Heart right ventricle (tissue), 16 donors: ENCODE measurements at regions not wholly inside any gene's neighbourhood (a gene's known extent, or its start where the extent isn't known, plus 50 kb on each side); places are given as distances from the start of the nearest gene placed in this dataset.

ENCODE experiments used
- ATAC-seq, 8 donors: fragments of 200-7000 bp; cut with Tn5 transposase; one replicate each; pipeline ENCODE4 v1.9.1; 2020; ENCODE audit warnings: mild to moderate bottlenecking in 8 of 8, moderate library complexity in 8 of 8, moderate number of reproducible peaks in 1 of 8
- DNase-seq, 2 donors: peaks; one replicate each; pipeline ENCODE4 v3.0.0-alpha.2; 2020
- H3K27ac ChIP-seq, 10 donors: fragments of 200-600 bp; sonication (generic) in 2 of 10; one replicate each; pipeline versions ENCODE4 v1.5.0 to v1.8.0; 2020 to 2022; ENCODE audit warnings: mild to moderate bottlenecking in 3 of 10
- H3K27me3 ChIP-seq, 7 donors: fragments of 200-600 bp; one replicate each; pipeline ENCODE4 v1.8.0; 2021 to 2022; ENCODE audit warnings: mild to moderate bottlenecking in 2 of 7
- H3K36me3 ChIP-seq, 9 donors: fragments of 200-600 bp; sonication (generic) in 1 of 9; one replicate each; pipeline versions ENCODE4 v1.5.0 to v1.8.0; 2020 to 2022; ENCODE audit warnings: mild to moderate bottlenecking in 2 of 9
- H3K4me1 ChIP-seq, 9 donors: fragments of 200-600 bp; sonication (generic) in 1 of 9; one replicate each; pipeline versions ENCODE4 v1.5.0 to v1.8.0; 2020 to 2022; ENCODE audit warnings: mild to moderate bottlenecking in 4 of 9
- H3K4me3 ChIP-seq, 10 donors: fragments of 200-600 bp; sonication (generic) in 2 of 10; one replicate each; pipeline versions ENCODE4 v1.5.0 to v1.8.0; 2020 to 2022; ENCODE audit warnings: mild to moderate bottlenecking in 7 of 10, moderate library complexity in 2 of 10
- H3K9me3 ChIP-seq, 11 donors: fragments of 200-600 bp in 10 of 11; sonication (generic) in 2 of 11; one replicate each; pipeline versions ENCODE4 v1.5.0 to v1.8.0; 2013 to 2022; ENCODE audit warnings: mild to moderate bottlenecking in 2 of 11, control low read depth in 1 of 11, moderate library complexity in 1 of 11
- CTCF ChIP-seq, 9 donors: fragments of 200-600 bp; sonication (generic) in 2 of 9; IDR thresholded peaks; one replicate each; pipeline versions ENCODE4 v1.5.0 to v1.8.0; 2021 to 2022; ENCODE audit warnings: antibody characterized with exemption in 9 of 9, mild to moderate bottlenecking in 5 of 9, moderate library complexity in 1 of 9
- WGBS, 2 donors: extraction: QIAGEN DNeasy Blood & Tissue Kit; methylation state at CpG; one replicate each; pipeline ENCODE4 v1.1.7; 2013; ENCODE audit warnings: inconsistent platforms in 1 of 2; 5-methylcytosine and 5-hydroxymethylcytosine counted together
- intact Hi-C, 10 donors: fragments of 100-400 bp; cut with DNase I; formaldehyde crosslinking; loops; one replicate each; pipeline versions ENCODE4 v1.11.1 to v1.14.2; 2022
- donor health status: Arrhythmogenic right ventricular cardiomyopathy.
- donor health status: ischemic (EF 13 %, LVEDD 7.1; RV severe dilation, severe dysfunction).
- donor health status: healthy with polysubstance abuse.
- donor health status: DM: no; HTN: yes; CAD: no.
- donor health status: DM: no; HTN: no; CAD: no.
- donor health status: ischemic (EF 25% LVEDD 6.9; RV normal size, moderate dysfunction).
- donor health status: ischemic (EF 25% LVEDD 5.7; RV mildly dilated, moderate dysfunction).
- donor health status: healthy.
- donor health status: DM: yes; HTN: yes; CAD: no.
- donor health status: Ischemic cardiomyopathy.
- donor health status: ischemic (EF 35%, LVEDD 5.7; RV mildly dilated, moderate dysfunction).
- donor health status: nonischemic (EF 11% LVEDD 7.7; RV severe dilation, severe dysfunction).
- donor health status: DM: yes; HTN: yes; CAD: no.
- donor health status: PGD.
- donor health status: ischemic (EF 29% LVEDD 5.4; RV normal size, mild dysfunction).
- donor health status: nonischemic (EF 23%, LVEDD 6.1; RV moderate dilation, normal function).

- ATAC-seq (no peak), DNase-seq (no peak)
- intact Hi-C loops: no loop called here
- no peak for TF ChIP-seq CTCF (IDR thresholded peaks at IDR 0.05)
- peaks cover 0 to 5% (median 0%) of the 10 kb centered on the region in 11 donors for H3K9me3 ChIP-seq
- H3K4me1 ChIP-seq: no peaks in the 10 kb centered on the region
- no peaks in the 10 kb centered on the region for H3K36me3 ChIP-seq
- no peak overlapping the region for H3K4me3 ChIP-seq
- H3K27me3 ChIP-seq: peaks cover 0 to 19% (median 3%) of the 10 kb centered on the region in 7 donors
- no peak overlapping the region for H3K27ac ChIP-seq
- 66 to 75% methylated on average over 5 of the region's 5 CpGs for WGBS, 2 donors
These were observed 183.7 kb upstream of the CADM1 start for GRCh38 chr11:115687934-115688333.

GRCh38 chr11:115684699-115685098 lies 180.5 kb upstream of the CADM1 start:
- WGBS, 2 donors: 54 to 57% methylated on average over 8 of the region's 8 CpGs
- Histone ChIP-seq H3K27me3 (peaks cover 0 to 18% (median 3%) of the 10 kb centered on the region in 7 donors), H3K4me1 (no peaks in the 10 kb centered on the region), H3K4me3 (no peak overlapping the region), H3K36me3 (no peaks in the 10 kb centered on the region), H3K9me3 (peaks cover 0 to 5% (median 0%) of the 10 kb centered on the region in 11 donors), H3K27ac (no peak overlapping the region)
- no peak for ATAC-seq
- no peak for DNase-seq
- intact Hi-C loops: no loop called here
- TF ChIP-seq CTCF (IDR thresholded peaks at IDR 0.05): no peak

GRCh38 chr11:115684135-115684534 lies 179.9 kb upstream of the CADM1 start:
- no peak for TF ChIP-seq CTCF (IDR thresholded peaks at IDR 0.05)
- WGBS, 2 donors: 91 to 93% methylated on average over 2 of the region's 2 CpGs
- Histone ChIP-seq H3K4me1 (peaks cover 0 to 4% (median 0%) of the 10 kb centered on the region in 9 donors), H3K9me3 (peaks cover 0 to 5% (median 0%) of the 10 kb centered on the region in 11 donors), H3K27me3 (peaks cover 0 to 17% (median 3%) of the 10 kb centered on the region in 7 donors), H3K27ac (no peak overlapping the region), H3K36me3 (no peaks in the 10 kb centered on the region), H3K4me3 (no peak overlapping the region)
- no peak for ATAC-seq
- intact Hi-C loops: no loop called here
- DNase-seq: no peak

- DNase-seq: no peak
- intact Hi-C loops: no loop called here
- Histone ChIP-seq H3K4me3 (no peak overlapping the region), H3K27me3 (peaks cover 0 to 15% (median 3%) of the 10 kb centered on the region in 7 donors), H3K36me3 (no peaks in the 10 kb centered on the region), H3K27ac (no peak overlapping the region), H3K4me1 (peaks cover 0 to 13% (median 0%) of the 10 kb centered on the region in 9 donors), H3K9me3 (peaks cover 0 to 5% (median 0%) of the 10 kb centered on the region in 11 donors)
- 76 to 80% methylated on average over 3 of the region's 3 CpGs for WGBS, 2 donors
- ATAC-seq: no peak
- no peak for TF ChIP-seq CTCF (IDR thresholded peaks at IDR 0.05)
These were observed 178.7 kb upstream of the CADM1 start for GRCh38 chr11:115682888-115683287.
